ENCODE measurements at regions not wholly inside any gene's neighbourhood (a gene's known extent, or its start where the extent isn't known, plus 50 kb on each side); places are given as distances from the start of the nearest gene placed in this dataset.

DNA sequence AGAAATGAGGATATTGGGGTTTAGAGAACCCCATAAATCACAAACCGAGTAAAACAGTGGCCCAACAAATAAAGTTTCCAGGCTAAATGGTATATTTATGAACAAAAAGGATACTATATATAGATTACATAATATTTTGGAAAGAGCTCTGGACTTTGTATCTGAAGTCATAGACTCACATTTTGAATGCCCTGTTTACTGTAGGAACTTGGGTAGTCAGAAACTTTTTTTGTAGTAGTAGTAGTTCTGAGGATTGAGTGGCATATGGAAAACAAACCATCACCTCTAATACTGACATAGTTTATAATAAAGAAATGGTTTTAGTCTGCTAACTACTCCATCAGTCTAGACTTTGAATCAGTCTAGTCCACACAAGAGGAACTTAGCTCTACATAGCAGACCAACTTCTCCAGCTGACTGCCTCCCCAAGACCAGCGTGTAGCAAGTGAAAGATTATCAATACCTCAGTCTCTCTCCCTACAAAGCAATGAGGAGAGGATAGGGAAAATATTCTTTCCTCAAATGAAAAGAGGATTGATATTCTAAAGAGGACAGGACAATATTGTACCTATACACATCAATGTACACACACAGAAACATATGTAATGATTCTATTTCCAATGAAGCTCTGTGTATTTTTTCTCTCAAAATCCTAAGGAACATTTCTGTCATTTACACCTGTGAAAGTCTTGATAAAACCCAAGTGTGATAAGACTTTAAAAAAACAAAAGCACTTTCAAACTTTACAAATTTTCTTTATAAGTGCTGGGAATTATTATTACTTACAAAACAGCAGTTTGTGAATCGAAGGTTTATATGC is 184.9 kb upstream of the MAP2 start:
- DNase-seq, result no peak
- no peaks in the 10 kb centered on the region for H3K9me3 ChIP-seq
- H3K27me3 ChIP-seq, result no peaks in the 10 kb centered on the region
- H3K27ac ChIP-seq, result no peak overlapping the region
- intact Hi-C loops (cut with DNase I; ENCODE audit: low total_unique reads), result no loop called here
- no peaks in the 10 kb centered on the region for H3K4me1 ChIP-seq
- H3K36me3 ChIP-seq (ENCODE audit: low read depth, missing control alignments), result no peaks in the 10 kb centered on the region
- no peak for TF ChIP-seq POLR2A (IDR thresholded peaks at IDR 0.05)
- TF ChIP-seq, protein P1, sequence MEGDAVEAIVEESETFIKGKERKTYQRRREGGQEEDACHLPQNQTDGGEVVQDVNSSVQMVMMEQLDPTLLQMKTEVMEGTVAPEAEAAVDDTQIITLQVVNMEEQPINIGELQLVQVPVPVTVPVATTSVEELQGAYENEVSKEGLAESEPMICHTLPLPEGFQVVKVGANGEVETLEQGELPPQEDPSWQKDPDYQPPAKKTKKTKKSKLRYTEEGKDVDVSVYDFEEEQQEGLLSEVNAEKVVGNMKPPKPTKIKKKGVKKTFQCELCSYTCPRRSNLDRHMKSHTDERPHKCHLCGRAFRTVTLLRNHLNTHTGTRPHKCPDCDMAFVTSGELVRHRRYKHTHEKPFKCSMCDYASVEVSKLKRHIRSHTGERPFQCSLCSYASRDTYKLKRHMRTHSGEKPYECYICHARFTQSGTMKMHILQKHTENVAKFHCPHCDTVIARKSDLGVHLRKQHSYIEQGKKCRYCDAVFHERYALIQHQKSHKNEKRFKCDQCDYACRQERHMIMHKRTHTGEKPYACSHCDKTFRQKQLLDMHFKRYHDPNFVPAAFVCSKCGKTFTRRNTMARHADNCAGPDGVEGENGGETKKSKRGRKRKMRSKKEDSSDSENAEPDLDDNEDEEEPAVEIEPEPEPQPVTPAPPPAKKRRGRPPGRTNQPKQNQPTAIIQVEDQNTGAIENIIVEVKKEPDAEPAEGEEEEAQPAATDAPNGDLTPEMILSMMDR (IDR thresholded peaks at IDR 0.05), result no peak
- no peak overlapping the region for H3K4me3 ChIP-seq
- WGBS, 2 donors, result 77 to 81% methylated on average over 3 of the region's 3 CpGs

DNA sequence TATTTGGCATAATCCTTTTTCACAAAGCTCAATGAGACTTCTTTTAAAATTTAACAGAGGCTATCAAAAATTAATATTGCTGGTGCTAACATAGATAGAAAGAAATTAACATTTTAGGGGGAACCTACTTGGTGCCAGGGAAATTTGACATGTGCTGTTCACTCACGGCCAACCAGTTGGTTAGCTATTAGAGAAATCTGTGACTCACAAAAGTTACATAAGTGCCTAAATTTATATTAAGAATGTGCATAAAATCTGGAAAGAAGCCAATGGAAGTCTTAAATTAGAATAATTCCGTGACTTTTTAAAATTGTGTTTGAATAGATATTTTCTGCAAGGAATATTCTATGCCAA is 184.3 kb upstream of the MAP2 start:
- no peak overlapping the region for H3K4me3 ChIP-seq
- WGBS, 2 donors, result 36 to 37% methylated on average over 2 of the region's 2 CpGs
- H3K9me3 ChIP-seq, result no peaks in the 10 kb centered on the region
- TF ChIP-seq, protein P1 (IDR thresholded peaks at IDR 0.05), result no peak
- no peak for TF ChIP-seq POLR2A (IDR thresholded peaks at IDR 0.05)
- H3K4me1 ChIP-seq, result no peaks in the 10 kb centered on the region
- H3K27me3 ChIP-seq, result no peaks in the 10 kb centered on the region
- intact Hi-C loops (cut with DNase I; ENCODE audit: low total_unique reads), result no loop called here
- no peaks in the 10 kb centered on the region for H3K36me3 ChIP-seq (ENCODE audit: low read depth, missing control alignments)
- H3K27ac ChIP-seq, result no peak overlapping the region
- DNase-seq, result no peak

DNA sequence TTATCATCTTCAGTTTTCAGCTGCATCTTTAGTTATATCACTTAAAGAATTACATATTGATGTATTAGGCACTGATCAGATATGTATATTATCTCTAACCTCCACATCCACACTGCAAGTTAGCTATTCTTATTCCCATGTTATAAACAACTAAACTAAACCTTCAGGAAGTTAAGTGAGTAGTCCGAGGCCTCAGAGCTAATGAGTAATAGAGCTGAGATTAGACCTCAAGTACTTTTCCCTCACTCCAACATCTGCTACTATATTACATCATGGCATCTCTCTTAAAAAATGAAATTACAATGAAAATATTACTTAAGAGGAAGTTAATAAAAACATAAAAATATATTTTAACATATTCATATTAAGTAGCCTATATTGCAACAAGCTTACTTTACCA is 183.6 kb upstream of the MAP2 start:
- H3K27me3 ChIP-seq, result no peaks in the 10 kb centered on the region
- H3K36me3 ChIP-seq (ENCODE audit: low read depth, missing control alignments), result no peaks in the 10 kb centered on the region
- no peak for DNase-seq
- WGBS, 2 donors, result 44 to 74% methylated on average over 1 of the region's 1 CpG
- no peak for TF ChIP-seq POLR2A (IDR thresholded peaks at IDR 0.05)
- TF ChIP-seq, protein P1 (IDR thresholded peaks at IDR 0.05), result no peak
- H3K9me3 ChIP-seq, result no peaks in the 10 kb centered on the region
- H3K27ac ChIP-seq, result no peak overlapping the region
- H3K4me3 ChIP-seq, result no peak overlapping the region
- no peaks in the 10 kb centered on the region for H3K4me1 ChIP-seq
- intact Hi-C loops (cut with DNase I; ENCODE audit: low total_unique reads), result no loop called here

DNA sequence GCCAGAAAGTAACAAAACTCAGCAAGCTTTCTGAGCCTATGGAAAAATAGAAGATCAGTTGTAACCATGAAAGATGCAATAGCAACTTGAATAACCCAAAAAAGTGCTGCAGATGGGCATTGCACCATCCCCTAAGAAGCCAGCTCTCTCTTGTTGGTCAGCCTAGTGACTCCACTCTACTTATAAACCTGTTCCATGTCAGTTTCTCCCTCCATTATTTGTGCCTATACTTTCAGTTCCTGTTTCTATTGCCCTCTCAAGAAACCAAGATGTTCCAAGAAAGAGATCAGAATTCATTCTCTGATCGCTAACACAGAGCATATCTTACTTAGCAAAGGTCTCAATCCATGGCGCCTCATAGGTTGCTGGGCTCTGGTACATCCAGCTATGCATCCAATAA is 170.3 kb upstream of the MAP2 start:
- Histone ChIP-seq H3K9me3 (no peaks in the 10 kb centered on the region), H3K4me1 (no peaks in the 10 kb centered on the region), H3K27me3 (no peaks in the 10 kb centered on the region), H3K36me3 (ENCODE audit: low read depth, missing control alignments) (no peaks in the 10 kb centered on the region), H3K4me3 (no peak overlapping the region), H3K27ac (no peak overlapping the region)
- TF ChIP-seq, protein P1 (IDR thresholded peaks at IDR 0.05), result no peak
- no peak for DNase-seq
- 48 to 80% methylated on average over 2 of the region's 2 CpGs for WGBS, 2 donors
- intact Hi-C loops (cut with DNase I; ENCODE audit: low total_unique reads), result no loop called here

DNA sequence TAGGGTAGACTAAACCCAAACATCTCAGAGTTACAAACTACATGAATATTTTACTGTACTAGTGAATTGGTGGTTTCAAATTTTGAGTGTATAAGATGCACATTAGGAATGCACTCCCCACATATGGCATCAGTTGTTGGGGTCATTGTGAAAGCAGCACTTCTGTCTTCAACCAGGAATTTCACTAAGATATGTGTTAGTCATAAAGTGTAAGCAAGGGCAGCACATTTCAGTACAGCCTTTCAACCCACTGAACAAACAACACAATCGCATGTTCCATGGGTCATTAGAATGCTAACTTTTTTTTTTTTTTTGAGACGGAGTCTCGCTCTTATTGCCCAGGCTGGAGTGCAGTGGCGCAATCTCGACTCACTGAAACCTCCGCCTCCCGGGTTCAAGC is 164.1 kb upstream of the MAP2 start:
- no peak for TF ChIP-seq POLR2A (IDR thresholded peaks at IDR 0.05)
- TF ChIP-seq, protein P1 (IDR thresholded peaks at IDR 0.05), result no peak
- DNase-seq, result no peak
- WGBS, 2 donors, result 88 to 90% methylated on average over 7 of the region's 7 CpGs
- Histone ChIP-seq H3K27ac (no peak overlapping the region), H3K9me3 (no peaks in the 10 kb centered on the region), H3K36me3 (ENCODE audit: low read depth, missing control alignments) (no peaks in the 10 kb centered on the region), H3K27me3 (no peaks in the 10 kb centered on the region), H3K4me3 (no peak overlapping the region), H3K4me1 (no peaks in the 10 kb centered on the region)
- intact Hi-C loops (cut with DNase I; ENCODE audit: low total_unique reads), result no loop called here
